ENCODE measurements at regions not wholly inside any gene's neighbourhood (a gene's known extent, or its start where the extent isn't known, plus 50 kb on each side); places are given as distances from the start of the nearest gene placed in this dataset.
"Not testable (repeated sequence)": the region's sequence is repeated elsewhere in the genome, so short reads cannot be mapped to it uniquely, and the experiment has no call there.

GRCh38 chr14:105863296-105864108 lies 337.1 kb downstream of the TMEM121 start:
- DNase-seq, result no peak

- DNase-seq, result no peak
Observed at GRCh38 chr14:105864116-105864515, 337.7 kb downstream of the TMEM121 start.

- no peak for DNase-seq
Observed at GRCh38 chr14:105864651-105865265, 338.4 kb downstream of the TMEM121 start.

- no peak for DNase-seq
Observed at GRCh38 chr14:105865266-105865903, 339.0 kb downstream of the TMEM121 start.

- DNase-seq, result no peak
Observed at GRCh38 chr14:105865904-105866840, 339.8 kb downstream of the TMEM121 start.

GRCh38 chr14:105866841-105867321 lies 340.5 kb downstream of the TMEM121 start:
- no peak for DNase-seq

GRCh38 chr14:105867961-105868599 lies 341.7 kb downstream of the TMEM121 start:
- no peak for DNase-seq

GRCh38 chr14:105871590-105871989 lies 345.2 kb downstream of the TMEM121 start:
- DNase-seq, result no peak

- DNase-seq, result no peak
Observed at GRCh38 chr14:105873870-105874512, 347.6 kb downstream of the TMEM121 start.

GRCh38 chr14:105876158-105876557 lies 349.8 kb downstream of the TMEM121 start:
- DNase-seq, result peak; percentile 42

- no peak for DNase-seq
Observed at GRCh38 chr14:105876829-105877228, 350.4 kb downstream of the TMEM121 start.

- DNase-seq, result no peak
Observed at GRCh38 chr14:105877645-105878044, 351.3 kb downstream of the TMEM121 start.

GRCh38 chr14:105878125-105878524 lies 351.7 kb downstream of the TMEM121 start:
- no peak for DNase-seq

- DNase-seq, result no peak
Observed at GRCh38 chr14:105878554-105878953, 352.2 kb downstream of the TMEM121 start.

GRCh38 chr14:105879503-105879866 lies 353.1 kb downstream of the TMEM121 start:
- DNase-seq, result no peak

GRCh38 chr14:105879867-105880561 lies 353.6 kb downstream of the TMEM121 start:
- no peak for DNase-seq

- DNase-seq, result no peak
Observed at GRCh38 chr14:105880616-105881015, 354.2 kb downstream of the TMEM121 start.

GRCh38 chr14:105881021-105881930 lies 354.9 kb downstream of the TMEM121 start:
- DNase-seq, result no peak

GRCh38 chr14:105882011-105882410 lies 355.6 kb downstream of the TMEM121 start:
- DNase-seq, result not testable (repeated sequence)

GRCh38 chr14:105882626-105883025 lies 356.2 kb downstream of the TMEM121 start:
- no peak for DNase-seq
